Suppressor macrophage (primary cell): ENCODE measurements at regions not wholly inside any gene's neighbourhood (a gene's known extent, or its start where the extent isn't known, plus 50 kb on each side); places are given as distances from the start of the nearest gene placed in this dataset.
"Not testable (repeated sequence)": the region's sequence is repeated elsewhere in the genome, so short reads cannot be mapped to it uniquely, and the experiment has no call there.

Source experiments
- DNase-seq, 4 experiments: peaks; one replicate each; pipeline ENCODE4 v3.0.0-alpha.2; 2020 to 2022

DNA sequence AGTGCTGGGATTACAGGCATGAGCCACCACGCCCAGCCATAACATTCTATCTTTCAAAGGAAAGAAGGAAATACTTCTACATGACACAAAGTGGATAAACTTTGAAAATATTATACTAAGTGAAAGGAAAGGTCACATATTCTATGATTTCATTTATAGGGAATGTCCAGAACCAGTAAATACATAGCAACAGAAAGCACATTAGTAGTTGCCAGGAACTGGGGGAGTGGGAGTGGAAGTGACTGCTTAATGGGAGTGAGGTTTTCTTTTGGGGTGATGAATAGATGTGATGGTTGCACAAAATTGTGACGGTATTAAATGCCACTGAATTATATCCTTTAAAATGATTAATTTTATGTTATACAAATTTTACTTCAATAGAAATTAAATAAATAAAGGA lies 95.7 kb upstream of the IL15 start:
- DNase-seq = no peak

DNA sequence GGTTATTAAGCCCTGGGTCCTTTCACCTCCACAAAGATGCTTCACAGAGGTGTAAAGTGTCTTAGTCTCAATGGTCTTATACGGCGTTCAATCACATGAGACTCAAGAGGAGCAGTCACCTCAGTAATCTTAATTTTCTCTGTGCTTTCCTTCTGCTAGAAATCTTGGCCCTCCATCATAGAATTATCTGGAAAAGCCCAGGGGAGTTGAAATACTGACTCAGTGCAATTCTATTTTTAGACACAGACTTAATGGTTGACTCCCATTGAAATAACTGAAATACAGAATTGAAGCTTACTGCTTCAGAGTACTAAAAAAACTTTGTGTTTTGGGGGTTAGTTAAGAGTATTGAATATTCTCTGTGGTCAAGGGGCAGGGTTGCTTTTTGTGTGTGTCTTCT lies 94.5 kb upstream of the IL15 start:
- DNase-seq = no peak

DNA sequence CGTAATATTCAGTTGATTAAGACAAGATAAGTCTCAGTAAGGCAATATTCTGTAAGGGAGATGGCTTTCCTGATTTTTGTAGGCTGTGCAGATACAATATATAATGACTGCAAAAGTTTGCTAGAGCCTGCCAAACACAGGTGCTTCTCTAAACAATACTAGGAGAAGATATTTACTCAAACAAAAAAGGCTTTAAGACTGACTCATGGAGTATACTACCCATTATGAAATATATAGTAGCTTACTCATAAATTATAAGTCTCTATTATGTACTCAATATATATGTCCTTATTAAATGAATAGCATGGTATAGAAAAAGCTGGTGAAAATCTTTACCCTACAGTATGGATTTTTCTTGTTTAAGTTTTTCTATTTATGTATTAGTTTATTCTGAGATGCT lies 93.2 kb upstream of the IL15 start:
- DNase-seq = no peak

DNA sequence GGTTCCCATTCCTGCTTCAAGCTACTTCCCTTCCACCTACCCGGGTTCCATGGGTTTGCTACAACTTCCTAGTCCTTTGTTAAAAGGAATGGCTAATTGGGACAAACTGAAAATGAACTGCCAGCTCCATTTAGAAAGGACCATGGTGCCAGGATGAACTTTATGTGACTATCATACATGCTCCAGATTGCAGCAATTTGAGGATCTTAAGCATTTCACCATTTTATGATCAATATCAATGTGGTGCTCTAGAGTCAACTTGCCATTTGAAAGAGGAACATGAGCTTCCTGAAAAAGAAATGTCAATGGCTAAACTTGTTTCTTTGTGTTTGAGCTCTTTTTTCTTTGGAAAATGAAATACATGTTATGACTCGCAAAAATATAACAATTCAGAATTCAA lies 92.7 kb upstream of the IL15 start:
- DNase-seq = peak; percentile 6 to 54 (median 30)

DNA sequence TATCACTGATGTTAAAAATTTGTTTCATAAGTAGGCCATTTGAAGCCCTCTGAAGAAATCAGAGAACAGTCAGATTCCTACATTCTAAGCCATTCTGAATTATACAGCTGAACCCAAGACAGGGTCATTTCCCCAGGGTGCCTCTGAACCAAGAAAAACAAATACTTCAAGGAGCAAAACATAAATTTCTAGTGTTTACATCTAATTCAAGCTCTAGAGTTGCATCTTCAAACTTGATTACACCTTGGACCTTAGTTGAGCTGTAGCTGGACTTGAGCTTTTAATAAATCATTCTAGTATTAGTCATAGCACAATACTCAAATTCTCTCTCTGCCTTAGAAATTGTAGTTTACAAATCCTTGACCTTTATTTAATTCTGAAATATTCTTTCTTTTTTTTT lies 87.6 kb upstream of the IL15 start:
- no peak for DNase-seq

DNA sequence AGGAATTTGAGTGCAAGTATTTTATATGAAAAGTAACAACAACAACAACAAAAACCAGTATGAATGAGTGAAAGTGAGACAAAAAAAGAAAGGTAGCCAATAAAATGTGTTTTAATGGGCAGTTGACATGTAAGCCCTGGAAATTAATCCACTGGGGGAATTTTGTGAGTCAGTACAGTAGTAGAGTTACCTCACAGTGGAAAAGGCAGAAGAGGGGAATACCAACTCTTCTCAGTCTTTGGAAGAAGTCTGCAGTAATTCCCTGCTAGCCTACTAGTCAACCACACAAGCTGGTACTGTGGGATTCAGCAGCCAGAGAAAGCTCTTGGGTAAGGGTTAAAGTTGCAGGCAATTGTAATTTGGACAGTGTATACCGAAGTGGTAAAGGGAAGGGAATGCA lies 76.3 kb upstream of the IL15 start:
- DNase-seq = no peak

DNA sequence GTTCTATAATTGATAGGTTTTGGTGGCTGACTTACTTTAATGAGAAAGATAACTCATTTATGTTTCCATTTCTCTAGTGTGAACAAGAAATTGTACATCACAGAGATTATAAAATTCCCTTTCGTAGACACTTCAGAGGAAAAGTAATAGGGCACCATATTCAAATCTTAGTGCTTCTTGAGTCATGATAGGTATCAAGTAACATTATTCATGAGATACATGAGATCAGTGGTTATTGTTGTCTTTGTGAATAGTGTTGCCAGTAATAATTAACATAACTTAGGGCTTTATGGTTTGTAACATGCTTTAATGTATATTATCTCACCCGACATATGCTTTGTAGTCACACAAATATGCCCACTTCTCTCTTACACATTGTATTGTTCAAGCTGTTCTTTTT lies 73.7 kb upstream of the IL15 start:
- no peak for DNase-seq

DNA sequence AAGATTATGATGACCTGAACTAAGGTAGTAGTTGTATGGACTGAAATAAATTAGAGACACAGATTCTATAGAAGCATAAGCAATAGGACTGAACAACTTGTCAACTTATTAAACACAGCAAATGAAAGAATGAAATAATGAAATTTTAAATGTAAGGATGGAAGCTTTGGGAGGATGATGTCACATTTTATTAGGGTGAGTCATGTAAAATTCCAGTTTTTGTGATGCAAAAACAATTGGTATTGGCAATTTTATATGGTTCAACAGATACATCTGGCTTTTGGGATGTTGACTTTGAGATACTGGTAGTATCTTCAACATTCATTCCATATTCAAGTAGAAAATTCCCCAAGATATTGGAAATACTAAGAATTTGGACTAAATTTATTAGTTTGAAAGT lies 72.7 kb upstream of the IL15 start:
- no peak for DNase-seq

DNA sequence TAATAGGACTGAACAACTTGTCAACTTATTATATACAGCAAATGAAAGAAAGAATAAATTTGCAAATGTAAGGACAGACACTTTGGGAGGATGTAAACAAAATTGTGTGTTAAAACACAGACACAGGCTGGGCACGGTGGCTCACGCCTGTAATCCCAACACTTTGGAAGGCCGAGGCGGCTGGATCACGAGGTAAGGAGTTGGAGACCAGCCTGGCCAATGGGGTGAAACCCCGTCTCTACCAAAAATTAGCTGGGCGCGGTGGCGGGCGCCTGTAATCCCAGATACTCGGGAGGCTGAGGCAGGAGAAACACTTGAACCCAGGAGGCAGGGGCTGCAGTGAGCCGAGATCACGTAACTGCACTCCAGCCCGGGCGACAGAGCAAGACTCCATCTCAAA lies 71.4 kb upstream of the IL15 start:
- DNase-seq = not testable (repeated sequence)

DNA sequence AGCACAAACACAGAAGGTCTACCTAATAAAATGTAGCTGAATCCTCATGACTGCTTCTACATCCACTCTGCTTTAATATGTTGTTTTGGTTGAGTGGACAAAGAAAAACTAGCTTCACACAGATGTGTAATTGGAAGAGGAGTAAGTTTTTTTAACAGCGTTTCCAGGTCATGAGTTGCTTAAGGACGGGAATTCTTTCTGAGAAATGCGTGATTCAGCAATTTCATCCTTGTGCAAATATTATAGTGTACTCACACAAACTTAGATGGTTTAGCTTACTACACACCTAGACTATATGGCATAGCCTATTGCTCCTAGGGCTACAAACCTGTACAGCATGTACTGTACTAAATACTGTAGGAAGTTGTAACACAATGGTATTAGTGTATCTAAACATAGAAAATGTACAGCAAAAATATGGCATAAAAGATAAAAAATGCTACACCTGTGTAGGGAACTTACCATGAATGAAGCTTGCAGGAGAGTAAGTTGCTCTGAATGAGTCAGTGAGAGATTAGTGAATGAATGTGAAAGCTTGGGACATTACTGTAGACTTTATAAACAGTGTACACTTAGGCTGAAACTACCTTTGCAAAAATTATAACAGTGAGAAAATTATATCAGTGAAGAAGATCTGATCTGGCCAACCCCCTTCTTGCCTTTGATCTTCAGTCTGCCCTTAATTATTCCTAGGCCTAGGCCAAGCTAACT lies 70.8 kb upstream of the IL15 start:
- DNase-seq = no peak

DNA sequence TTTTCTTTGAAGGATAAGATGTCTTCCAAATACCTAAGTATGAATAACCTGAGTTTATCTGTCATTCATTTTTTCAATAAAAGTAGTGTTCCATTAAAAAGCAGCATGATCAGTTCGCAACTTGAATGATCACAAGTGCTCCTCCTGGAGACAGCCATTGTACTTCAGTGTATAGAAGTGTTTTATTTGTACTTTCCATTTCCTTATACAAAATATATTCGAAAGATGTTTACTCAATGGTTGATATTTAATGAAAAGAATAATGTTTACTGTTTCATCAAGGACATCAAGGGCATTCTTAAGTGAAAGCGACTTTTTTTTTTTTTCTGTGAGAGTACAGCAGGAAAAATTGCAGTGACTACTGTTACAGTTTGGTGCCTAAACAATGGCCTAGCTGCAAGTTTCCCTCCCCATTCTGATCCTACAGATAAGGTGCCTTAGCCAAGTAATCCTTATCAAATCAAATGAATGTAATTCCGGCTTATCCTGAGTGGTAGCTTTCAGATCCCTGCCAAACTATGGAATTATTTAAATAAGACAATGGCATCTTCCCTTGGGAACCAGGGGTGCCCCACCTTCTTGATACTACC lies 69.0 kb upstream of the IL15 start:
- DNase-seq = no peak

DNA sequence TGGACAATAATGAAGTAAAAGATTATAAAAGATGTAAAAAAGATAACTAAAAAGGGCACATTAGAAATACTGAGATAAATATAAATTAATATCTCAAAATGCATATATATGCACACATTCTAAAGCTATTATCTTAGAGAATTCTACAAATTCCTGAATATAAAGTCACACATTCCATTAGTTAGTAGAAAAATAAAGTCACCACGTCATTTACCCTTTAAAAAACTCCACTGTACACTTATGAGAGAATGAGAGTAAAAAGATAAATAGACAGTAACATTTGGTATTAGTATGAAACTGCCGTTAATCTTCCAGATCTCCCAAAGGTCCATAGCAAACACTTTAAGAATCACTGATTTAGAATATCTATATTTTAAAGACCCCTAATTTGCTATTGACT lies 67.2 kb upstream of the IL15 start:
- no peak for DNase-seq

DNA sequence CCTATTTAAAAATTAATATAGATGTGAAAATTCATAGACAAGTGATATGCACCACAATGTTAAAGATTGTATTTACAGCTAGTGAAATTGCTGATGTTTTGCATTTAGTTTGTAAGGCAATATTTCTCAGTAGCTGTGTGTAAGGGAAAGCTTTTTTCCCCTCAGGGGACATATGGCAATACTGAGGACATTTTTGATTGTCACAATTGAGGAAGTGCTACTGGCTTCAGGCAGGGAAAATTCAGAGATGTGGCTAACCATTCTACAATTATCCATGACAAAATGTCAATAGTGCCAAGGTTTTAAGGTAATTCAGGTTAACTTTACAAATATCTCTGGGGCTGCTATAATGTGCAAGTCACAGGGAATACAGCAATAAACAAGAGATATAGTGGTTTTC lies 66.1 kb upstream of the IL15 start:
- peak in 1 of 4 experiments; percentile 2 for DNase-seq

DNA sequence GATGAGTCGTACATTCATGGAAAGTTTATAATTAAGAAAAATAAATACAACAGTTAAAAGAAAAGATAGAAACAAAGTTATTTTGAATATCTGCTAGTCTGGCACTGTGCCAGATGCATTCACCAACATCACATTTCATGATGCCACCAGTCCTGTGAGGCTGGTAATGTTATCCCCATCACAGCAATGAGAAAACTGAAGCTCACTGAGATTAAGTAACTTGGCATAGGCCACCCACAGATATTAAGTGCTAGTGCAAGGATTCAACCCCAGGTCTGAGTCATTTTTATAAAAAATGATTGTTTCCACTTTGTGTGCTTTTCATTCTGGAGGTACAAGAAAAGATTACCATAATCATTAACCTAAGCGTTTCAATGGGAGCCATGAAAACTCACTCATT lies 65.0 kb upstream of the IL15 start:
- peak in 1 of 4 experiments; percentile 7 for DNase-seq

DNA sequence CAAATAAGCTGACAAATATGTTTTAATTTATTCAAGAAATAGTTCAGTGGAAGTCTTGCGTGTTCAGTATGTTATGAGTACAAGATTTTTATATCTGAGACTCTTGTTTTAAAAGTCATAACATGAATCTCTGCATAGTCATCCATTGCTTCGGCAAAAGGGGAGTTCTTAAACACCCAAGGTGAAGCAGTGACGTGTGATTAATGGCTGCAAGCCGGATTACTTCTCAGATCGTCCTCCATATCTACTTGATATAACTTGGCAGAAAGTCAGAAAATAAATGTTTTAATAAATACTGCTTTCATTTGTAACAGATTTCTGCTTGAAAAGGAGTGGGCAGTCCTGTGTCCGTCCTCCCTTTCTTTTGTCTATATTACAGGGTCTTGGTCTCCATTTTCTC lies 64.6 kb upstream of the IL15 start:
- no peak for DNase-seq

DNA sequence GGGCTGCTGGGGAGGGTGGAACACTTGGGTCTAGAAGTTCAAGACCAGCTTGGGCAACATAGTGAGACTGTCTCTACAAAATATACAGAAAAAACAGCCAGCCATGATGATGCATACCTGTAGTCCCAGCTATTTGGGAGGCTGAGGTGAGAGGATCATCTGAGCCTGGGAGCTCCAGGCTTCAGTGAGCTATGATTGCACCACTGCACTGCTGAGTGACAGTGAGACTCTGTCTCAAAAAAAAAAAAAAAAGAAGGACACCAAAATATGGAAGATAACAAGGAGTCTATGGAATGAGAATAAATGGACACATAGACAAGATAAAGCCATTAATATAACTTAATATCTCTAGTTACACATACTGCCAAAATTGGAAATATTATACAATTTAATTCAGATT lies 62.7 kb upstream of the IL15 start:
- DNase-seq = no peak

DNA sequence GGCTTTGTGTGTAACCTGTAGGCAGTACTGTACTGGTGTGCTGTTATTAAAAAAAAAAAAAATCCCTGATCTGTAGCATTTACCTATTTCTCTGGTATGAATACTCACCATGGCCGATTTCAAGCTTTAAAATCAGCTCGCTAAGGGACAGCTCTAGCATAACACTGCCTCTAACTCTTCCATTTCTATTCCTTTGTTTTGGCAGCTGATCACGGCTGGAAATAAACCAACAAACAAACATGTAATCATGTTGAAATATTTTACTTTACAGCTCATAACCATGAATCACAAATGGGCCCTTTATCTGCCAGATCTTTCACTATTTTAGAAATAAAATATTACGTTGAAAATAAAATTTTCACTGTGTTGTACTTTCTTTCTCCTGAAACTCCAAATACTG lies 60.5 kb upstream of the IL15 start:
- DNase-seq = no peak

DNA sequence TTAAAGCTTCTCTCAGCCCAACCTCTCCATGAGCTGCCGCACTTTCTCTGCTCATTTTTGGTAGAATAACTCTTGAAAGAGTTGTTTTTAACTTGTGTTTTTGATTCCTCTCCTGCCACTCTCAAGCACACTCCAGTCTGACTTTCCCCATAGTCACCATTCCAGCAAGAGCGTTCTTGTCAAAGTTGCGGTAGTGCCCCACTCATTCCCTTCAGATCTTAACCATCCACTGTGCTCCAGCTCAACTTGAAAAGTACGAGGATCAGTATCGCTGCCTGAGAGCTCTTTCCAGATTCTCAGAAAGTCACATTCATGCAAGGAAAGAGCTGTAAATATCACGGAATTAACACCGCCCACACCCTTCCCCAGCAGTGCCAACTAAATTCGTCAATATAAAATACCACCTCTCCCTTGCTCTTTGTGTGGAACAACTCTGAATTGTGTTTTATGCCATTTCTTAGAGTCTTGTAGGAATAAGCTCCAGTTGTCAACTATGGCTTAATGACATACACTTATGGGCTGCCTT lies 59.7 kb upstream of the IL15 start:
- no peak for DNase-seq

DNA sequence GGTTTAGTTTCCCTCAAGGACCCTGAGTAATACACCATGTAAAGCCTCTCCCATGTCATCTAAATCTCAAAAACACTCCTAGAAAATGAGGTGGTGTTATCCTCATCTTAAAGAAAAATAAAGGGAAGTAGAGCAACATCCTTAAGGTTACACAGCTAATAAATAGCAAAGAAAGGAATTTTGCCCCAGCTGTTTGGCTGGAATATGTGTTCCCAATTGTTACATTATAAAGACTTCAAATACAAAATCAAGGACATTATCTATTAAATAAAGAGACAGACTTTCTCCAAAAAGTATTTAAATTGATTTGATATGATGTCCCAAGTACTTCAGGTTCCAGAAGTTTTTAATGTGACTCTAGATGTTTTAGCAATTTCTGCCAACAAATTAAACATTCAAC lies 57.9 kb upstream of the IL15 start:
- no peak for DNase-seq

DNA sequence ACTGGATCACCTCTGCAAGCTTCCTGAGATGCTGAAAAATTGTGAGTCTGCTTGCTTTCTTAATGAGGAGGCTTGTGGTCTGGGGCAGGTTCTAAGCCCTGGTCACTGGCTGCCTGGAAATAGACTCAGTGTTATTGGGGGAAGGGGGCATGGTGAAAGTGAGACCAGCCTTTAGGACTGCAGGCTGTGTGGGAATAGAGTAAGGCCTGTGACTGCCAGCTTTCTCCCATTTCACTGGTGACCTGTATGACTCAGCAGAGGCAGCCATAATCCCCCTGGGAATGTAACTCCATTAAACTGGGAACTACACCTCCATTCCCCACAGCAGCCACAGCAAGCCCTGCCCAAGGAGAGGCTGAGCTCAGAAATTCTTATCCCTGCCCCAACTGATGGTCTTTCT lies 55.9 kb upstream of the IL15 start:
- no peak for DNase-seq
